Caco-2 (cell line): ENCODE measurements at regions not wholly inside any gene's neighbourhood (a gene's known extent, or its start where the extent isn't known, plus 50 kb on each side); places are given as distances from the start of the nearest gene placed in this dataset.

ENCODE experiments used
- BruUV-seq: library from RNA; stranded (reverse); fragments of 400-500 nt; replicated peaks from 2 replicates; lab custom pipeline; 2021; lab: Mats Ljungman, UMichigan
- CTCF ChIA-PET: fragments of 300-600 bp; sonication (Branson Sonifier 250); formaldehyde crosslinking; loops from one replicate; lab custom pipeline; 2022; ENCODE audit warnings: antibody characterized with exemption; lab: Charles Lee
- POLR2A ChIA-PET: fragments of 300-600 bp; sonication (Branson Sonifier 250); formaldehyde crosslinking; loops from one replicate; lab custom pipeline; 2022; ENCODE audit warnings: antibody characterized with exemption; lab: Charles Lee
- DNase-seq, 2 experiments: peaks; one replicate each; pipeline versions ENCODE4 v3.0.0 to v3.0.0-alpha.2; 2020 to 2022
- H3K27me3 ChIP-seq: replicated peaks from 2 replicates; pipeline ENCODE4 v1.6.0; 2011; ENCODE audit warnings: low read length; ENCODE audit not compliant: control insufficient read depth, insufficient read depth
- H3K36me3 ChIP-seq: 2 replicates; pipeline ENCODE4 v1.5.1; 2011; ENCODE audit warnings: low read length; ENCODE audit not compliant: control insufficient read depth, insufficient read depth
- H3K4me1 ChIP-seq: fragments of 250-450 bp; sonication (Bioruptor Pico); 2 replicates; pipeline ENCODE4 v1.5.1; 2020; ENCODE audit warnings: mild to moderate bottlenecking
- H3K4me3 ChIP-seq: 2 replicates; pipeline ENCODE4 v1.5.1; 2011; ENCODE audit warnings: low read depth, mild to moderate bottlenecking, control low read depth, low read length
- H3K9me3 ChIP-seq: fragments of 250-450 bp; sonication (Bioruptor Pico); 2 replicates; pipeline ENCODE4 v1.5.1; 2020; ENCODE audit warnings: mild to moderate bottlenecking, moderate library complexity
- H3K27ac Mint-ChIP-seq: one replicate; pipeline ENCODE4 v1.8.0; 2022; ENCODE audit warnings: mixed read lengths; ENCODE audit not compliant: unreplicated experiment
- H3K27me3 Mint-ChIP-seq: one replicate; pipeline ENCODE4 v1.8.0; 2022; ENCODE audit warnings: mixed read lengths; ENCODE audit not compliant: insufficient read depth, unreplicated experiment
- H3K36me3 Mint-ChIP-seq: one replicate; pipeline ENCODE4 v1.8.0; 2022; ENCODE audit warnings: mild to moderate bottlenecking, mixed read lengths; ENCODE audit not compliant: insufficient read depth, unreplicated experiment
- H3K4me1 Mint-ChIP-seq: one replicate; pipeline ENCODE4 v1.8.0; 2022; ENCODE audit warnings: low read depth, mixed read lengths; ENCODE audit not compliant: unreplicated experiment
- H3K4me3 Mint-ChIP-seq: one replicate; pipeline ENCODE4 v1.8.0; 2022; ENCODE audit warnings: mild to moderate bottlenecking, moderate library complexity, mixed read lengths; ENCODE audit not compliant: unreplicated experiment
- H3K9me3 Mint-ChIP-seq: one replicate; pipeline ENCODE4 v1.8.0; 2022; ENCODE audit warnings: mixed read lengths; ENCODE audit not compliant: unreplicated experiment
- intact Hi-C: fragments of 100-400 bp; cut with micrococcal nuclease; formaldehyde crosslinking; loops from one replicate; pipeline ENCODE4 v1.10.0; 2022; ENCODE audit not compliant: unreplicated experiment
- TF ChIP-seq, protein P1 (sequence below), 2 experiments: fragments of 200-600 bp in 1 of 2; IDR thresholded peaks; 1 replicate in 1 of 2; 2 replicates in 1 of 2; pipeline versions ENCODE4 v1.5.1 to v1.8.0; 2011 to 2022; ENCODE audit warnings: antibody characterized with exemption in 1 of 2, control low read depth in 1 of 2, inconsistent platforms in 1 of 2, low read depth in 1 of 2, low read length in 1 of 2, mild to moderate bottlenecking in 1 of 2, moderate library complexity in 1 of 2; ENCODE audit not compliant: insufficient read depth in 1 of 2, severe bottlenecking in 1 of 2, unreplicated experiment in 1 of 2

GRCh38 chr5:25948278-25948677, 1090.1 kb downstream of the CDH9 start:
- ChIA-PET POLR2A (no interaction called here), CTCF (no interaction called here)
- intact Hi-C loops: no loop called here
- Histone ChIP-seq H3K36me3 (no peaks in the 10 kb centered on the region), H3K4me3 (no peak overlapping the region), H3K9me3 (no peaks in the 10 kb centered on the region), H3K27me3 (no peaks in the 10 kb centered on the region), H3K4me1 (no peaks in the 10 kb centered on the region)
- no peak overlapping the region for H3K27ac Mint-ChIP-seq
- TF ChIP-seq, protein P1, sequence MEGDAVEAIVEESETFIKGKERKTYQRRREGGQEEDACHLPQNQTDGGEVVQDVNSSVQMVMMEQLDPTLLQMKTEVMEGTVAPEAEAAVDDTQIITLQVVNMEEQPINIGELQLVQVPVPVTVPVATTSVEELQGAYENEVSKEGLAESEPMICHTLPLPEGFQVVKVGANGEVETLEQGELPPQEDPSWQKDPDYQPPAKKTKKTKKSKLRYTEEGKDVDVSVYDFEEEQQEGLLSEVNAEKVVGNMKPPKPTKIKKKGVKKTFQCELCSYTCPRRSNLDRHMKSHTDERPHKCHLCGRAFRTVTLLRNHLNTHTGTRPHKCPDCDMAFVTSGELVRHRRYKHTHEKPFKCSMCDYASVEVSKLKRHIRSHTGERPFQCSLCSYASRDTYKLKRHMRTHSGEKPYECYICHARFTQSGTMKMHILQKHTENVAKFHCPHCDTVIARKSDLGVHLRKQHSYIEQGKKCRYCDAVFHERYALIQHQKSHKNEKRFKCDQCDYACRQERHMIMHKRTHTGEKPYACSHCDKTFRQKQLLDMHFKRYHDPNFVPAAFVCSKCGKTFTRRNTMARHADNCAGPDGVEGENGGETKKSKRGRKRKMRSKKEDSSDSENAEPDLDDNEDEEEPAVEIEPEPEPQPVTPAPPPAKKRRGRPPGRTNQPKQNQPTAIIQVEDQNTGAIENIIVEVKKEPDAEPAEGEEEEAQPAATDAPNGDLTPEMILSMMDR (IDR thresholded peaks at IDR 0.05; ENCODE audit: insufficient read depth in 1 of 2, low read depth in 1 of 2, low read length in 1 of 2, severe bottlenecking in 1 of 2, unreplicated experiment in 1 of 2): no peak
- H3K4me1 Mint-ChIP-seq: no peaks in the 10 kb centered on the region
- BruUV-seq: no TSS peak
- DNase-seq: no peak
- no peaks in the 10 kb centered on the region for H3K9me3 Mint-ChIP-seq
- no peak overlapping the region for H3K4me3 Mint-ChIP-seq
- no peaks in the 10 kb centered on the region for H3K27me3 Mint-ChIP-seq
- no peaks in the 10 kb centered on the region for H3K36me3 Mint-ChIP-seq

DNA sequence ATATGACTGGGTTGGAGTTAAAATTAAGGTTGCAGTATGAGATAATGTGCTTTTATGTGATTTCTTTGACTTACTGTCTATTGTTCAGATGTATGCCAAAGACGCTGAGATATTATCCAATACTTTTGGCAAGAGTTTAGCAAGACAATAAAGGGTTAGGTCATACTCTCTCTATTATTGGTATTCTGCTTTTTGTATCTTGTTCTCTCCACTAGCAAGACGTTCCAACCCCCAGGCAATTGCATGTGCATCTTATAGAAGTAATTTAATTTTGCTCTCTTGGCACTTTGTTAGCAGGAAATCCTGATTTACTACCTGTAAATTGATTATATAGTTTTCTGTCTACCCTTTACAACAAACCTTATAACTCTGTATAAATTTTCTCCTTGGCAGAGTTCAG, 1093.6 kb downstream of the CDH9 start:
- H3K4me1 ChIP-seq: no peaks in the 10 kb centered on the region
- no peaks in the 10 kb centered on the region for H3K4me1 Mint-ChIP-seq
- POLR2A ChIA-PET: no interaction called here
- intact Hi-C loops: no loop called here
- DNase-seq: no peak
- H3K27me3 ChIP-seq: no peaks in the 10 kb centered on the region
- H3K27me3 Mint-ChIP-seq: no peaks in the 10 kb centered on the region
- H3K4me3 ChIP-seq: no peak overlapping the region
- H3K36me3 ChIP-seq: no peaks in the 10 kb centered on the region
- H3K36me3 Mint-ChIP-seq: no peaks in the 10 kb centered on the region
- H3K9me3 ChIP-seq: no peaks in the 10 kb centered on the region
- CTCF ChIA-PET: no interaction called here
- no peaks in the 10 kb centered on the region for H3K9me3 Mint-ChIP-seq
- H3K27ac Mint-ChIP-seq: no peak overlapping the region
- BruUV-seq: no TSS peak
- TF ChIP-seq, protein P1 (IDR thresholded peaks at IDR 0.05; ENCODE audit: insufficient read depth in 1 of 2, low read depth in 1 of 2, low read length in 1 of 2, severe bottlenecking in 1 of 2, unreplicated experiment in 1 of 2): no peak
- H3K4me3 Mint-ChIP-seq: no peak overlapping the region

DNA sequence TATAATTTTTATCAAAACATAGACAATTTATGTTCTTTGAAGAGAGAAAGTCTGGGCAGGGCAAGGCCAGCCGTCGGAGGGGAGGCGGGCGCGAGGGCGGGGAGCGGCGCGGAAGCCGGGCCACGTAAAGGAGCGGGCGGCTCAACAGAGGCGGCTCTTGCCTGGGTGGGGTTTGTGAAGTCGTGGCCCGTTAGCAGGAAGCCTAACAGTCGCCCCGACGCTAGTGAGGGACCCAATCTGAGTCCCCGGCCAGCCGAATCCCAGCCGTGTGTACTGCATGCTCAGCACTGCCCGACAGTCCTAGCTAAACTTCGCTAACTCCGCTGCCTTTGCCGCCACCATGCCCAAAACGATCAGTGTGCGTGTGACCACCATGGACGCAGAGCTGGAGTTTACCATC, 1129.2 kb downstream of the CDH9 start:
- ChIA-PET CTCF (no interaction called here), POLR2A (no interaction called here)
- Mint-ChIP-seq H3K9me3 (peaks cover 11% of the 10 kb centered on the region), H3K4me1 (no peaks in the 10 kb centered on the region), H3K4me3 (no peak overlapping the region), H3K27ac (no peak overlapping the region), H3K36me3 (no peaks in the 10 kb centered on the region), H3K27me3 (peaks cover 3% of the 10 kb centered on the region)
- TF ChIP-seq, protein P1 (IDR thresholded peaks at IDR 0.05; ENCODE audit: insufficient read depth in 1 of 2, low read depth in 1 of 2, low read length in 1 of 2, severe bottlenecking in 1 of 2, unreplicated experiment in 1 of 2): no peak
- H3K36me3 ChIP-seq: no peaks in the 10 kb centered on the region
- H3K27me3 ChIP-seq: no peaks in the 10 kb centered on the region
- no peak for DNase-seq
- BruUV-seq: no TSS peak
- H3K9me3 ChIP-seq: no peaks in the 10 kb centered on the region
- no peaks in the 10 kb centered on the region for H3K4me1 ChIP-seq
- intact Hi-C loops: no loop called here
- H3K4me3 ChIP-seq: no peak overlapping the region
